CD4-positive, alpha-beta memory T cell (primary cell): ENCODE measurements at regions not wholly inside any gene's neighbourhood (a gene's known extent, or its start where the extent isn't known, plus 50 kb on each side); places are given as distances from the start of the nearest gene placed in this dataset.

Source experiments
- CTCF ChIA-PET: fragments of 350-600 bp; sonication (Branson Sonifier 250); formaldehyde crosslinking; loops from one replicate; lab custom pipeline; 2021; ENCODE audit warnings: inconsistent platforms; ENCODE audit not compliant: partially characterized antibody; lab: Charles Lee
- POLR2A ChIA-PET: fragments of 350-600 bp; sonication (Branson Sonifier 250); formaldehyde crosslinking; loops from one replicate; lab custom pipeline; 2021; ENCODE audit not compliant: partially characterized antibody; lab: Charles Lee
- DNase-seq, 5 donors: peaks; one replicate each; pipeline versions ENCODE4 v3.0.0 to v3.0.0-alpha.2; 2020 to 2022; ENCODE audit warnings: mixed read lengths in 1 of 5
- H3K27ac ChIP-seq: one replicate; pipeline ENCODE4 v1.7.0; 2013; ENCODE audit warnings: low read depth, low read length
- H3K27me3 ChIP-seq: 2 replicates; pipeline ENCODE4 v1.7.0; 2013; ENCODE audit warnings: mild to moderate bottlenecking, low read length, moderate library complexity; ENCODE audit not compliant: insufficient read depth
- H3K36me3 ChIP-seq: 2 replicates; pipeline ENCODE4 v1.7.0; 2013; ENCODE audit warnings: mild to moderate bottlenecking, low read length, moderate library complexity; ENCODE audit not compliant: insufficient read depth
- H3K4me1 ChIP-seq: 2 replicates; pipeline ENCODE4 v1.7.0; 2013; ENCODE audit warnings: mild to moderate bottlenecking, low read length, moderate library complexity; ENCODE audit not compliant: insufficient read depth
- H3K4me3 ChIP-seq, 2 donors: one replicate each; pipeline ENCODE4 v1.7.0; 2013; ENCODE audit warnings: low read length in 2 of 2, mild to moderate bottlenecking in 1 of 2
- H3K9me3 ChIP-seq, 2 donors: one replicate each; pipeline ENCODE4 v1.7.0; 2013; ENCODE audit warnings: low read length in 2 of 2, control low read depth in 1 of 2; ENCODE audit not compliant: control insufficient read depth in 1 of 2
- H3K27ac Mint-ChIP-seq, 7 donors: one replicate each; pipeline ENCODE4 v1.8.0; 2020 to 2021; ENCODE audit warnings: mixed read lengths in 7 of 7, mild to moderate bottlenecking in 6 of 7, inconsistent platforms in 3 of 7, moderate library complexity in 3 of 7
- H3K27me3 Mint-ChIP-seq, 2 donors: one replicate each; pipeline ENCODE4 v1.8.0; 2020 to 2021; ENCODE audit warnings: mixed read lengths in 2 of 2
- H3K36me3 Mint-ChIP-seq, 2 donors: one replicate each; pipeline ENCODE4 v1.8.0; 2020 to 2021; ENCODE audit warnings: mixed read lengths in 2 of 2, inconsistent platforms in 1 of 2, mild to moderate bottlenecking in 1 of 2
- H3K4me1 Mint-ChIP-seq, 4 donors: one replicate each; pipeline ENCODE4 v1.8.0; 2020 to 2021; ENCODE audit warnings: mixed read lengths in 4 of 4, mild to moderate bottlenecking in 1 of 4
- H3K4me3 Mint-ChIP-seq, 8 donors: one replicate each; pipeline ENCODE4 v1.8.0; 2020 to 2021; ENCODE audit warnings: mixed read lengths in 8 of 8, mild to moderate bottlenecking in 7 of 8, moderate library complexity in 6 of 8, inconsistent platforms in 3 of 8
- H3K9me3 Mint-ChIP-seq, 8 donors: one replicate each; pipeline ENCODE4 v1.8.0; 2020 to 2021; ENCODE audit warnings: mixed read lengths in 8 of 8, mild to moderate bottlenecking in 5 of 8, inconsistent platforms in 3 of 8, moderate library complexity in 1 of 8
- intact Hi-C: fragments of 100-400 bp; cut with micrococcal nuclease; formaldehyde crosslinking; loops from one replicate; pipeline ENCODE4 v1.15.1; 2023

- no peaks in the 10 kb centered on the region for H3K4me1 Mint-ChIP-seq
- intact Hi-C loops = no loop called here
- H3K27ac Mint-ChIP-seq = no peak overlapping the region
- Histone ChIP-seq H3K36me3 (no peaks in the 10 kb centered on the region), H3K9me3 (no peaks in the 10 kb centered on the region), H3K4me3 (no peak overlapping the region), H3K27me3 (no peaks in the 10 kb centered on the region), H3K4me1 (no peaks in the 10 kb centered on the region), H3K27ac (no peak overlapping the region)
- DNase-seq = no peak
- no peak overlapping the region for H3K4me3 Mint-ChIP-seq
- no peaks in the 10 kb centered on the region for H3K27me3 Mint-ChIP-seq
- H3K9me3 Mint-ChIP-seq = no peaks in the 10 kb centered on the region
- H3K36me3 Mint-ChIP-seq = no peaks in the 10 kb centered on the region
- POLR2A ChIA-PET = no interaction called here
- CTCF ChIA-PET = interaction anchor here (1.4 kb wide), 1 partner anchor 810 kb away, joined by 3 read pairs; no protein-coding TSS in a partner anchor
Observed at GRCh38 chr5:53418409-53418808, 62.0 kb upstream of the FST start.

DNA sequence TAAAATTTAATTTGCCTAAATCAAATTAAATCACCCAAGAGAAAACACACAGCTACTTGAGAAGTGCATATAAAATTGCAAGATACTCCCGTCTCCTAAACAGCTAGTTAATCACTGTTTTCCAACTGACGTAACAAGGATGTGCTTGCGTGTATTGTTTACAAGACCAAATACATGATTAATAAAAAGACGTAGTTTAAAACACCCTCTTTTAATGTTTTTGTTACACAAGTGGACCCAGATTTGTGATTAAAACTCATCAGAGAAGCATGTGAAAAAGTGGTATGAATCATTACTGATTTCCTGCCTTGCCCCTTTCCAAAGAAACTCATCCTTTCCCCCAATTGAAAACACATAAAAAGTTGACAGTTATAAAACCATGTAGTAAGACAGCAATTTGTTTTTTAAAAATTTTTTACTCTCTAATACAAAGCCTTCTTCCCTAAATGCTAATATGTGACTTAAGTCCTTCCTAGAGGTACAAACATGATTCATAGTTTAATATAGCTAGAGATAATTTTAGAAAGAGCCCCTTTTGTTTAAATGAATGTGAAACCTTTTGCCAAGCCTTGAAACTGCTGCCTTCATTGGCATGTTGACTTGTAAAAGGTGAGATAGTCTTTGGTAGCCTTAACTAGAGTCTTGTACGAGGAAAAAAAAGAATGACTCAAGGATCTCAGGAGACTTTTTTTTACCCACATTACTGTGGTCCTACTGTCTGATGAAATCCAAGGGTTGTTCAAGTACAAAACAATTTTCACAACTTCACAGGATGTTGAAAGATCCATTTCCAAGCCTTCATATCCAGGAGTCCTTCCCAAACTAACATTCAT, 61.4 kb upstream of the FST start:
- no peaks in the 10 kb centered on the region for H3K4me1 Mint-ChIP-seq
- no peaks in the 10 kb centered on the region for H3K4me1 ChIP-seq
- no peaks in the 10 kb centered on the region for H3K27me3 ChIP-seq
- no peak overlapping the region for H3K27ac ChIP-seq
- peaks cover under 1 to 1% of the 10 kb centered on the region in 2 donors for H3K27me3 Mint-ChIP-seq
- no peaks in the 10 kb centered on the region for H3K9me3 Mint-ChIP-seq
- H3K27ac Mint-ChIP-seq = no peak overlapping the region
- H3K36me3 ChIP-seq = no peaks in the 10 kb centered on the region
- H3K4me3 ChIP-seq = no peak overlapping the region
- intact Hi-C loops = no loop called here
- H3K9me3 ChIP-seq = no peaks in the 10 kb centered on the region
- CTCF ChIA-PET = interaction anchor here (1.4 kb wide), 1 partner anchor 810 kb away, joined by 3 read pairs; no protein-coding TSS in a partner anchor
- H3K36me3 Mint-ChIP-seq = no peaks in the 10 kb centered on the region
- H3K4me3 Mint-ChIP-seq = no peak overlapping the region
- no peak for DNase-seq
- POLR2A ChIA-PET = no interaction called here

DNA sequence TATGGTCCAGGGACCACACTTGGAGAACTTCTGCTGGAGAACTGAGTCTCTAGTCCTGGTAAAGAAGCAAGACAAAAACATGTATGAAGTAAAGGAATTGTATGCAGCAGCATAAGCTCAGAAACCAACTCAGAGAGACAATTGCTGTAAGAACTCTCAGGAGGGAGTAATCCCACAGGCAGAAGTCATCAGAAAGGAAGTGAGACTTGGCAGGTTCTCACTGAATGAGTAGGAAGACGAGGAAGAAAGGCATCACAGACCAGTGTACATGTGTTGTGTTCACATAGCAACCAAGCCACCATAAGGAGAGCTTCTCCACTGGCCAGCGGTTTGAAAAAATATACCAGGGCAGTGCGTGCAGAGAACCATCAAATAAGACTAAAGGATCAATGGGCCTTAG, 57.9 kb upstream of the FST start:
- Histone ChIP-seq H3K9me3 (no peaks in the 10 kb centered on the region), H3K36me3 (no peaks in the 10 kb centered on the region), H3K4me1 (no peaks in the 10 kb centered on the region), H3K27me3 (no peaks in the 10 kb centered on the region), H3K27ac (no peak overlapping the region), H3K4me3 (no peak overlapping the region)
- Mint-ChIP-seq H3K4me1 (no peaks in the 10 kb centered on the region), H3K27ac (no peak overlapping the region), H3K9me3 (no peaks in the 10 kb centered on the region), H3K4me3 (no peak overlapping the region), H3K27me3 (peaks cover 3 to 6% of the 10 kb centered on the region in 2 donors), H3K36me3 (no peaks in the 10 kb centered on the region)
- POLR2A ChIA-PET = no interaction called here
- no peak for DNase-seq
- intact Hi-C loops = no loop called here
- CTCF ChIA-PET = no interaction called here

GRCh38 chr5:53423724-53424123, 56.7 kb upstream of the FST start:
- intact Hi-C loops = no loop called here
- no peak overlapping the region for H3K4me3 ChIP-seq
- no peaks in the 10 kb centered on the region for H3K9me3 Mint-ChIP-seq
- no peak overlapping the region for H3K4me3 Mint-ChIP-seq
- no peak overlapping the region for H3K27ac Mint-ChIP-seq
- no peaks in the 10 kb centered on the region for H3K27me3 ChIP-seq
- POLR2A ChIA-PET = no interaction called here
- no peaks in the 10 kb centered on the region for H3K4me1 ChIP-seq
- CTCF ChIA-PET = no interaction called here
- no peaks in the 10 kb centered on the region for H3K4me1 Mint-ChIP-seq
- H3K9me3 ChIP-seq = no peaks in the 10 kb centered on the region
- no peak for DNase-seq
- no peaks in the 10 kb centered on the region for H3K36me3 Mint-ChIP-seq
- H3K36me3 ChIP-seq = no peaks in the 10 kb centered on the region
- H3K27me3 Mint-ChIP-seq = peaks cover 3 to 6% of the 10 kb centered on the region in 2 donors
- H3K27ac ChIP-seq = no peak overlapping the region

DNA sequence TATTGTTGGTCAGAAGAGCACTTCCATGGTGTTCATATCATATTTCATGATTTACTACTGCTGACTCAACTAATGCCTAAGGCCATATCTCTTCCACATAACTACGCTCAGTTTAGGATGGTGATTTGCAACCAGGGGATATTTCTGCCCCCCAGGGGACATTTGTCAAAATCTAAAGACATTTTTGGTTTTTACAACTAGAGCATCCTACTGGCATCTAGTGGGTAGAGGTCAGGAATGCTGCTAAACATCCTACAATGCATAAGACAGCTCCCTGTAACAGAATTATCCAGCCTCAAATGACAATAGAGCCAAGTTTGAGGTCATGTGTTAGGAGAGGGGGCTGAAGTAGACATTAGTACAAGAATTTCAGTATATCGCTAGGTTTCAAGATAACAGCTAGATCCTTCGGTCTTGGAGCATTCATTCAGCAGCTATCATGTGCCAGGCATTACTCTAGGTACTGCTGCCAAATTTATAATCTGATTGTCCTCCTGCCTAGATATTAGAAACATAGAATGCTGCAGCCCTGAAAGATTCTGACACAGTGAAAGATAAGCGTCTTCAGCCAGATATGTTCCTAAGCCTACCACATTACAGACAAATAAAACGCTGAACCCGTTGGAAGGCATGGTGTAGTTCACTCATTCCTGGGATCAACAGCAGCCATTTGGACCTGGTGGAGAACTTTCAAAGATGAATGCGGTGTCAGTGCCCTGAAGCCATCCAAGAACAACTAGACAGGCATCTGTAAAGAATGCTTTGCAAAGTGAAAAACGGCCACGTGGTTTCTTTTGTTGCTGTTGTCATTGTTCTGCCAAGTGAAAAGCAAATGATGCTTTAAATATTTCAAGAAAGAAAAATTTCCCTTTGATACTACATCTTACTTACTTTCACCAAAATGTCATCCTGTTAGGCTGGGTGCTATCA, 55.5 kb upstream of the FST start:
- Histone ChIP-seq H3K4me1 (no peaks in the 10 kb centered on the region), H3K27ac (no peak overlapping the region), H3K27me3 (no peaks in the 10 kb centered on the region), H3K9me3 (no peaks in the 10 kb centered on the region), H3K4me3 (no peak overlapping the region), H3K36me3 (no peaks in the 10 kb centered on the region)
- ChIA-PET POLR2A (no interaction called here), CTCF (interaction anchor here (1.2 kb wide), 1 partner anchor 12 kb away, joined by 3 read pairs; no protein-coding TSS in a partner anchor)
- intact Hi-C loops = no loop called here
- H3K4me1 Mint-ChIP-seq = no peaks in the 10 kb centered on the region
- DNase-seq = no peak
- no peaks in the 10 kb centered on the region for H3K36me3 Mint-ChIP-seq
- no peak overlapping the region for H3K27ac Mint-ChIP-seq
- H3K9me3 Mint-ChIP-seq = no peaks in the 10 kb centered on the region
- H3K27me3 Mint-ChIP-seq = peaks cover 3 to 7% of the 10 kb centered on the region in 2 donors
- H3K4me3 Mint-ChIP-seq = no peak overlapping the region

DNA sequence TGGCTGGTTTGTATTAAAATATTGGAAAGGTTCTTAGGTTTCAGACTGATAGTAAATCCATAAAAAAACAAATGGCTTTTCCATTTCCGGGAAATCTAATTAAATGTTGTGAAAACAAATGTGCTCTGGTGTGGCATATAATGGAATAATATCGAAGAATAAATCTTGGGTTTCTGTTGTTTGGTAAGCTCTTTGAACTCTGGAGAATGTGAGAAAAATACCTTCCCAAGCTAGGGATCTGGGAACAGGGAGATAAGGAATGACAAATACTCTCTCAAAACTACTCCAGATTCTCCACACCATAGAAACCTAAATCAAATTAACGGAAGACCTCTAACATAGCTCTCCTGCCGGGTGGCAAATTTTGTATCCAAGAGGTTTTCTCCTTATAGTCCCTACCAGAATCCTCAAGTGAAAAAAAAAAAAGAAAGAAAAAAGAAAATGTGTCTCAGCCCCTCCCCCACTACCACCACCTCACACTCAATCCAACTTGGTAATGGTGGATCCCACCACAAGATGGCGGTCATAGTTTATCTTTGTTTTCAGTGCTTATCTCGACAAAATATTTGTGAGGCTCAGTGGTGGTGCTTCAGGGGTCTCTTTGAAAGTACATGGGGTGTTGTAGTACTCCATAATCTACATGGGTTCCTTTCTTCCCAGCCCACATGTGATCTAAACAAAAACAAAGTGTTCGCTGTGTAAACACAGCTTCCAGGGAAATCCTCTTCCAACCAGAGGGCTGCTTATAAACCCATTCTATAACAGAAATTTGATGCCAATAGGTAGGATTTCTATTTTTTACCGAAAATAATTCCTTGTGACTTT, 54.5 kb upstream of the FST start:
- Histone ChIP-seq H3K4me1 (no peaks in the 10 kb centered on the region), H3K4me3 (no peak overlapping the region), H3K27ac (no peak overlapping the region), H3K9me3 (no peaks in the 10 kb centered on the region), H3K27me3 (no peaks in the 10 kb centered on the region), H3K36me3 (no peaks in the 10 kb centered on the region)
- ChIA-PET CTCF (interaction anchor here (1.2 to 1.8 kb wide), 2 partner anchors 11 to 804 kb away, joined by 3 to 6 read pairs; no protein-coding TSS in a partner anchor), POLR2A (no interaction called here)
- intact Hi-C loops = no loop called here
- no peak overlapping the region for H3K27ac Mint-ChIP-seq
- no peaks in the 10 kb centered on the region for H3K4me1 Mint-ChIP-seq
- H3K36me3 Mint-ChIP-seq = no peaks in the 10 kb centered on the region
- H3K4me3 Mint-ChIP-seq = no peak overlapping the region
- no peaks in the 10 kb centered on the region for H3K9me3 Mint-ChIP-seq
- DNase-seq = peak in 1 of 5 donors; percentile 6
- H3K27me3 Mint-ChIP-seq = peaks cover 3 to 11% of the 10 kb centered on the region in 2 donors
